ENCODE measurements at regions not wholly inside any gene's neighbourhood (a gene's known extent, or its start where the extent isn't known, plus 50 kb on each side); places are given as distances from the start of the nearest gene placed in this dataset.

DNA sequence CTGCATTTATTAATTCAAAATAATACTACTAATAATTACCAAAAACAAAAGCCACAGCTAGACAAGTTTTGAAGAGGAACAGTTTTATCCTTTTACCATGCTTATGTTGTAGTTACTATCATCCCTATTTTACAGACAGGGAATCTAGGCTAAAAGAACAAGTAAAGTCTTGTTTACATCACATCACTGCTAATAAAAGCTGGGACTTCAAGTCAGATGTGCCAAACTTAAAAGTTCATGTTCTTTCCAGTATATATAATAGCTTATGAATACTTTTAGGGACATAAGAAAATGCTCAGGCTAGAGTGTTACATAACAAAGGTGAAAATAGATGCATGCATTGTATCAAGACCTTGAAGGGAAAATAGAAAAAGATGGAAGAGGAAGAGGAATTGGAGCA lies 234.2 kb downstream of the CDH11 start:
- H3K4me2 ChIP-seq (ENCODE audit: control insufficient read depth, extremely low read depth, insufficient read depth, low read depth, low read length): no peak overlapping the region
- H3K36me3 ChIP-seq (ENCODE audit: control insufficient read depth in 2 of 2, extremely low read depth in 1 of 2, insufficient read depth in 2 of 2, low read length in 2 of 2): no peaks in the 10 kb centered on the region
- H2AFZ ChIP-seq (ENCODE audit: control insufficient read depth, low read length): no peak overlapping the region
- no peaks in the 10 kb centered on the region for H3K9me3 ChIP-seq (ENCODE audit: control insufficient read depth, low read depth, low read length)
- no peak overlapping the region for H3K4me3 ChIP-seq (ENCODE audit: control insufficient read depth in 2 of 3, extremely low read depth in 1 of 3, insufficient read depth in 2 of 3, low read depth in 1 of 3, low read length in 3 of 3)
- H3K9ac ChIP-seq (ENCODE audit: control insufficient read depth, extremely low read depth, insufficient read depth, low read length): no peak overlapping the region
- dilution Hi-C loops (cut with MboI; ENCODE audit: extremely low pct_ligation_motif_present, low sequenced_read_pairs): no loop called here
- no peak overlapping the region for H3K27ac ChIP-seq (ENCODE audit: control insufficient read depth, insufficient read depth, low read length)
- no peaks in the 10 kb centered on the region for H4K20me1 ChIP-seq (ENCODE audit: control insufficient read depth, extremely low read depth, insufficient read depth, low read length)
- FAIRE-seq (no peak), DNase-seq (ENCODE audit: low read depth, low spot score) (no peak)
- TF ChIP-seq EZH2 (IDR thresholded peaks at IDR 0.05; ENCODE audit: low read length): no peak
- TF ChIP-seq, protein P1, sequence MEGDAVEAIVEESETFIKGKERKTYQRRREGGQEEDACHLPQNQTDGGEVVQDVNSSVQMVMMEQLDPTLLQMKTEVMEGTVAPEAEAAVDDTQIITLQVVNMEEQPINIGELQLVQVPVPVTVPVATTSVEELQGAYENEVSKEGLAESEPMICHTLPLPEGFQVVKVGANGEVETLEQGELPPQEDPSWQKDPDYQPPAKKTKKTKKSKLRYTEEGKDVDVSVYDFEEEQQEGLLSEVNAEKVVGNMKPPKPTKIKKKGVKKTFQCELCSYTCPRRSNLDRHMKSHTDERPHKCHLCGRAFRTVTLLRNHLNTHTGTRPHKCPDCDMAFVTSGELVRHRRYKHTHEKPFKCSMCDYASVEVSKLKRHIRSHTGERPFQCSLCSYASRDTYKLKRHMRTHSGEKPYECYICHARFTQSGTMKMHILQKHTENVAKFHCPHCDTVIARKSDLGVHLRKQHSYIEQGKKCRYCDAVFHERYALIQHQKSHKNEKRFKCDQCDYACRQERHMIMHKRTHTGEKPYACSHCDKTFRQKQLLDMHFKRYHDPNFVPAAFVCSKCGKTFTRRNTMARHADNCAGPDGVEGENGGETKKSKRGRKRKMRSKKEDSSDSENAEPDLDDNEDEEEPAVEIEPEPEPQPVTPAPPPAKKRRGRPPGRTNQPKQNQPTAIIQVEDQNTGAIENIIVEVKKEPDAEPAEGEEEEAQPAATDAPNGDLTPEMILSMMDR (optimal IDR thresholded peaks at IDR 0.05 in 1 of 3, IDR thresholded peaks at IDR 0.05 in 1 of 3, conservative IDR thresholded peaks at IDR 0.05 in 1 of 3; ENCODE audit: extremely low read depth in 1 of 3, insufficient read depth in 2 of 3, low read length in 3 of 3): no peak
- H3K9me1 ChIP-seq (ENCODE audit: control insufficient read depth, extremely low read depth, insufficient read depth, low read length): no peaks in the 10 kb centered on the region
- H3K4me1 ChIP-seq (ENCODE audit: control insufficient read depth, extremely low read depth, insufficient read depth, low read length): no peaks in the 10 kb centered on the region
- H3K27me3 ChIP-seq (ENCODE audit: control insufficient read depth, extremely low read depth, insufficient read depth, low read length): no peaks in the 10 kb centered on the region
- no peaks in the 10 kb centered on the region for H3K79me2 ChIP-seq (ENCODE audit: control insufficient read depth, insufficient read depth, low read length)

DNA sequence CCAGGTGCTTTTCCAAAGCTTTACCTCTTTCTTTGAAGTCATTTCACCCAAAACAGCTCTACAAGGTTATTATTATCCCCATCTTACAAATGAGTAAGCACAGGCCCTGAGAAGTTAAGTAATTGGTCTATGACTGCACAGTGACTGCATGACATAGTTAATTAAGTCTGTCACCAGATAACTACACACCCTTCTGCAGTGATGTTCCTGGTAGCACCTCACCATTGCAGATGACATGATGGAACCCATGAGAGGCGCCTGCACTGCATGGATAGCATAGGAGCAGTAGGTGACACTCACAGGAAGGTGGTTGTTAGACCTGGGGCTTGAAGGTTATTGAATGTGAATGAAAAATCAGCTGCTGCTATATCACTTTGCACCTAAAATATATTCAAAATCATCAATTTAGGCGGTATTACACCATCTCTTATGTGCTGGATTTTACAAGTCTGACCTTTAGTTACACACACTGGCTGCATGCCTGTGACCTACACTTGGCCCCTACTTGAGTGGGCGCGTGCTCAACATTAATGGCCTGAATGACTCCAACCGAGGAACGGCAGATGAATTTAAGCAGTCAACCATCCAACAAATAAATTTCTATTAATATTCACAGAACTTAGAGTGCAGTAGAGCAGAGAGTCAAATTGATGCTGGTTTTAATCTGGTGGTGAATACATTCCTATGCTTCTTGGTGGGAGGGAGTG lies 239.6 kb downstream of the CDH11 start:
- Histone ChIP-seq H3K27me3 (ENCODE audit: control insufficient read depth, extremely low read depth, insufficient read depth, low read length) (no peaks in the 10 kb centered on the region), H2AFZ (ENCODE audit: control insufficient read depth, low read length) (no peak overlapping the region), H3K4me2 (ENCODE audit: control insufficient read depth, extremely low read depth, insufficient read depth, low read depth, low read length) (no peak overlapping the region), H3K9ac (ENCODE audit: control insufficient read depth, extremely low read depth, insufficient read depth, low read length) (no peak overlapping the region), H3K79me2 (ENCODE audit: control insufficient read depth, insufficient read depth, low read length) (no peaks in the 10 kb centered on the region), H3K27ac (ENCODE audit: control insufficient read depth, insufficient read depth, low read length) (no peak overlapping the region), H3K4me1 (ENCODE audit: control insufficient read depth, extremely low read depth, insufficient read depth, low read length) (no peaks in the 10 kb centered on the region), H3K9me1 (ENCODE audit: control insufficient read depth, extremely low read depth, insufficient read depth, low read length) (no peaks in the 10 kb centered on the region), H3K4me3 (ENCODE audit: control insufficient read depth in 2 of 3, extremely low read depth in 1 of 3, insufficient read depth in 2 of 3, low read depth in 1 of 3, low read length in 3 of 3) (no peak overlapping the region), H4K20me1 (ENCODE audit: control insufficient read depth, extremely low read depth, insufficient read depth, low read length) (no peaks in the 10 kb centered on the region), H3K36me3 (ENCODE audit: control insufficient read depth in 2 of 2, extremely low read depth in 1 of 2, insufficient read depth in 2 of 2, low read length in 2 of 2) (no peaks in the 10 kb centered on the region), H3K9me3 (ENCODE audit: control insufficient read depth, low read depth, low read length) (no peaks in the 10 kb centered on the region)
- dilution Hi-C loops (cut with MboI; ENCODE audit: extremely low pct_ligation_motif_present, low sequenced_read_pairs): no loop called here
- DNase-seq (ENCODE audit: low read depth, low spot score): no peak
- TF ChIP-seq, protein P1 (optimal IDR thresholded peaks at IDR 0.05 in 1 of 3, IDR thresholded peaks at IDR 0.05 in 1 of 3, conservative IDR thresholded peaks at IDR 0.05 in 1 of 3; ENCODE audit: extremely low read depth in 1 of 3, insufficient read depth in 2 of 3, low read length in 3 of 3): no peak
- TF ChIP-seq EZH2 (IDR thresholded peaks at IDR 0.05; ENCODE audit: low read length): no peak
- FAIRE-seq: no peak

Measured in keratinocyte (primary cell).